ENCODE measurements at regions not wholly inside any gene's neighbourhood (a gene's known extent, or its start where the extent isn't known, plus 50 kb on each side); places are given as distances from the start of the nearest gene placed in this dataset.

DNA sequence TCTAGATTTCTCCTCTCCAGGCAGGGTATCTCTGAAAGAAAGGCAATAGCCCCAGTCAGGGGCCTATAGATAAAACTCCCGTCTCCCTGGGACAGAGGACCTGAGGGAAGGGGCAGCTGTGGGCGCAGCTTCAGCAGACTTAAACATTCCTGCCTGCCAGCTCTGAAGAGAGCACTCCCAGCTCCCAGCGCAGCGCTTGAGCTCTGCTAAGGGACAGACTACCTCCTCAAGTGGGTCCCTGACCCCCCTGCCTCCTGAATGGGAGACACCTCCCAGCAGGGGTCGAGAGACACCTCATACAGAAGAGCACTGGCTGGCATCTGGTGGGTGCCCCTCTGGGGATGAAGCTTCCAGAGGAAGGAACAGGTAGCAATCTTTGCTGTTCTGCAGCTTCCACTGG is 556.9 kb downstream of the EPM2A start:
- TF ChIP-seq L3MBTL2 (conservative IDR thresholded peaks at IDR 0.05): no peak
- TF ChIP-seq ELF4 (IDR thresholded peaks at IDR 0.05): no peak
- TF ChIP-seq HDGF (IDR thresholded peaks at IDR 0.05; ENCODE audit: borderline replicate concordance): no peak
- no peak for TF ChIP-seq CTBP1 (IDR thresholded peaks at IDR 0.05; ENCODE audit: borderline replicate concordance)
- no peak for TF ChIP-seq ZNF384 (IDR thresholded peaks at IDR 0.05)
- no peak for TF ChIP-seq LEF1 (IDR thresholded peaks at IDR 0.05; ENCODE audit: borderline replicate concordance)
- CTCF ChIA-PET: no interaction called here
- DNase-seq (ENCODE audit: extremely low spot score): no peak
- POLR2A ChIA-PET: no interaction called here

DNA sequence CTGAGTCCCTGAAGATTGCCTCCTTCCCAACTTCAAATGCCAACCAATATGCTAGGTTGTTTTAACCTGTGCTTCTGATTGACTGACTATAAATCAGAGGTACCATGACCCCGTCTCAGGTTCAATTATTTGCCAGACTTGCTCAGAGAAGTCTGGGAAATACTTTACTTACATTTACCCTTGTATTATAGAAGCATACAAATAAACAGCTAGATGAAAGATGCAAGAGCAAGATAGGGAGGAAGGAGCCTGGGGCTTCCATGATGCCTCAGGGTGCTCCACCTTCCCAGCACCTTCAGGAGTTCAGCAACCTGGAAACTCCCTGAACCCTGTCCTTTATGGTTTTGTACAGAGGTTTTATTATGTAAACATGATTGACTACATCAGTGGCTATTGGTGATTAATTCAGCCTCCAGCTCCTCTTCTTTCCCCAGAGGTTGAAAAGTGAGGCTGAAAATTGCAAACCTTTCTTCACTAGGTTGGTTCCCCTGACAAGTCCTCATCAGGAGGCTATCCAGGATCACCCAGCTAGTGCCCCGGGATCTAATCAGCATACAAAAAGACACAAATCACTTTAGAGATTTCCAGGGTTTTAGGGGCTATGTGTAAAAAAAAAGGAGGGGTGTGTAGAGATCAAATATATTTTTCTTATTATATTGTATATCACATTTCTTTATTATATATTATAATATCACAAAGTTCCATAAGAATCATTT is 547.7 kb downstream of the EPM2A start:
- DNase-seq (ENCODE audit: extremely low spot score): no peak
- TF ChIP-seq TARDBP (IDR thresholded peaks at IDR 0.05) (no peak), ZNF384 (IDR thresholded peaks at IDR 0.05) (no peak), SP1 (IDR thresholded peaks at IDR 0.05) (no peak), SUZ12 (IDR thresholded peaks at IDR 0.05) (no peak), L3MBTL2 (conservative IDR thresholded peaks at IDR 0.05) (no peak), FOXK2 (IDR thresholded peaks at IDR 0.05) (no peak)
- TF ChIP-seq, protein P1, sequence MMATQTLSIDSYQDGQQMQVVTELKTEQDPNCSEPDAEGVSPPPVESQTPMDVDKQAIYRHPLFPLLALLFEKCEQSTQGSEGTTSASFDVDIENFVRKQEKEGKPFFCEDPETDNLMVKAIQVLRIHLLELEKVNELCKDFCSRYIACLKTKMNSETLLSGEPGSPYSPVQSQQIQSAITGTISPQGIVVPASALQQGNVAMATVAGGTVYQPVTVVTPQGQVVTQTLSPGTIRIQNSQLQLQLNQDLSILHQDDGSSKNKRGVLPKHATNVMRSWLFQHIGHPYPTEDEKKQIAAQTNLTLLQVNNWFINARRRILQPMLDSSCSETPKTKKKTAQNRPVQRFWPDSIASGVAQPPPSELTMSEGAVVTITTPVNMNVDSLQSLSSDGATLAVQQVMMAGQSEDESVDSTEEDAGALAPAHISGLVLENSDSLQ (IDR thresholded peaks at IDR 0.05): no peak
- ChIA-PET POLR2A (no interaction called here), CTCF (interaction anchor here (0.6 kb wide), 1 partner anchor 16 kb away, joined by 4 read pairs; no protein-coding TSS in a partner anchor)

DNA sequence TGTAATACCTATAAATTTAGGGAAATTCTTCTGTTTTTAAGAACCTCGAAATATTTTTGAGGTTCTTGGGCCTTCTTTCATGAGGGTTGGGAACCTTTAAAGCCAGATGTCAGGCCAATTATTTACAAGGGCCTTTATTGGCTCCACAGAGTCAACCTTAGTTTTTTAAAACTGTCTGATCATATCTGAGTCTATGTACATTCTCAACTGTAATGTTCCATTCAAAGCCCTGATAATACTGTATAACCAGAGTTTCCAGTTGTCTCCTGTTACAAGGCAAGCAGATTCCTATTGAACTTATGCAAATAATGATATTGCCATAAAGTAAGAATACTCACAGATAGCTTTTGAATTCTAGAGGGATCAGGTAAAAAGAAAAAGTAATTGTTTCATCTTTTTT is 545.5 kb downstream of the EPM2A start:
- ChIA-PET POLR2A (no interaction called here), CTCF (no interaction called here)
- TF ChIP-seq ZNF384 (IDR thresholded peaks at IDR 0.05) (no peak), FOXK2 (IDR thresholded peaks at IDR 0.05) (no peak), ARNT (IDR thresholded peaks at IDR 0.05) (no peak), L3MBTL2 (conservative IDR thresholded peaks at IDR 0.05) (no peak), FOXA1 (IDR thresholded peaks at IDR 0.05) (no peak), TARDBP (IDR thresholded peaks at IDR 0.05) (no peak), SUZ12 (IDR thresholded peaks at IDR 0.05) (no peak), HDGF (IDR thresholded peaks at IDR 0.05; ENCODE audit: borderline replicate concordance) (no peak), LEF1 (IDR thresholded peaks at IDR 0.05; ENCODE audit: borderline replicate concordance) (no peak), NFRKB (IDR thresholded peaks at IDR 0.05) (no peak), ELF4 (IDR thresholded peaks at IDR 0.05) (no peak), SP1 (IDR thresholded peaks at IDR 0.05) (no peak), FOXM1 (IDR thresholded peaks at IDR 0.05; ENCODE audit: borderline replicate concordance) (no peak), BHLHE40 (IDR thresholded peaks at IDR 0.05; ENCODE audit: borderline replicate concordance) (no peak), CTBP1 (IDR thresholded peaks at IDR 0.05; ENCODE audit: borderline replicate concordance) (no peak)
- TF ChIP-seq, protein P1 (IDR thresholded peaks at IDR 0.05): no peak
- DNase-seq (ENCODE audit: extremely low spot score): no peak

DNA sequence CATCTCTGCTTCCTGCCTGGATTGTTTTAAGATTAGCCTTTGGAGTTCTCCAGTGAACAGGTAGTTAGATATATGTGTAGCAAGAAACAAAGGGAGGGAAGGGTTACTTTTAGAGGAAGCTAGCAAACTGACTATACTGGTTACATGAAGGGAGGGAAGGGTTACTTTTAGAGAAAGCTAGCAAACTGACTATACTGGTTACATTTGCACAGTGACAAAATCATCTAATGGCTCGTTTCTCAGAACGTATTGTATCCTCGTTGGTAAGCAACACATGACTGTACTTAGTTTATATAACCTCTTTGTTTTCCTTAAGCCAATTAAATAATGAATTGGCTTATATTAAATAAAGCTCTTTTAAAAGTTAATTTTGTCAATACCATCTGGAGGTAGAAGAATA is 540.9 kb downstream of the EPM2A start:
- CTCF ChIA-PET: no interaction called here
- DNase-seq (ENCODE audit: extremely low spot score): no peak
- POLR2A ChIA-PET: no interaction called here
- no peak for TF ChIP-seq SP1 (IDR thresholded peaks at IDR 0.05)
- no peak for TF ChIP-seq L3MBTL2 (conservative IDR thresholded peaks at IDR 0.05)
- TF ChIP-seq, protein P1 (IDR thresholded peaks at IDR 0.05): no peak
- TF ChIP-seq FOXM1 (IDR thresholded peaks at IDR 0.05; ENCODE audit: borderline replicate concordance): no peak
- no peak for TF ChIP-seq ELF4 (IDR thresholded peaks at IDR 0.05)
- no peak for TF ChIP-seq TARDBP (IDR thresholded peaks at IDR 0.05)
- TF ChIP-seq ARNT (IDR thresholded peaks at IDR 0.05): no peak
- TF ChIP-seq FOXA1 (IDR thresholded peaks at IDR 0.05): no peak
- no peak for TF ChIP-seq FOXK2 (IDR thresholded peaks at IDR 0.05)
- TF ChIP-seq BHLHE40 (IDR thresholded peaks at IDR 0.05; ENCODE audit: borderline replicate concordance): no peak
- TF ChIP-seq HDGF (IDR thresholded peaks at IDR 0.05; ENCODE audit: borderline replicate concordance): no peak
- TF ChIP-seq NFRKB (IDR thresholded peaks at IDR 0.05): no peak
- no peak for TF ChIP-seq LEF1 (IDR thresholded peaks at IDR 0.05; ENCODE audit: borderline replicate concordance)
- no peak for TF ChIP-seq SUZ12 (IDR thresholded peaks at IDR 0.05)
- no peak for TF ChIP-seq CTBP1 (IDR thresholded peaks at IDR 0.05; ENCODE audit: borderline replicate concordance)
- TF ChIP-seq ZNF384 (IDR thresholded peaks at IDR 0.05): no peak

DNA sequence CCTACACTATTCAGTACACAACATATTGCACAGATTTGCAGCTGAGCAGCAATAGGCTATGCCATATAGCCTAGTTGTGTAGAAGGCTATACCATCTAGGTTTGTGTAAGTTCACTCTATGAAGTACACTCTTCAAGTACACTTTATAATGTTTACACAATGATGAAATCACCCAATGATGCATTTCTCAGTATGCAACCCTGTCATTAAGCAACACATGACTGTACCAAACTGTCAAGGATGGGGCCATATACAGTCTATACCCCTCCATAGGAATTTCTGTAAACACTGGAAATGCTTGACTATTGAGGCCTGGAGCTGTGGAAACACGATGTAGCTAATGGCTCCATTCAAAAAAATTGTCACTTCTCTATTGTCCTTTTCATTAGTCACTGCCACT is 535.4 kb downstream of the EPM2A start:
- TF ChIP-seq SP1 (IDR thresholded peaks at IDR 0.05) (no peak), TARDBP (IDR thresholded peaks at IDR 0.05) (no peak), FOXM1 (IDR thresholded peaks at IDR 0.05; ENCODE audit: borderline replicate concordance) (no peak), FOXA1 (IDR thresholded peaks at IDR 0.05) (no peak), SUZ12 (IDR thresholded peaks at IDR 0.05) (no peak), HDGF (IDR thresholded peaks at IDR 0.05; ENCODE audit: borderline replicate concordance) (no peak), ZNF384 (IDR thresholded peaks at IDR 0.05) (no peak), ARNT (IDR thresholded peaks at IDR 0.05) (no peak), NFRKB (IDR thresholded peaks at IDR 0.05) (no peak), L3MBTL2 (conservative IDR thresholded peaks at IDR 0.05) (no peak), BHLHE40 (IDR thresholded peaks at IDR 0.05; ENCODE audit: borderline replicate concordance) (no peak), CTBP1 (IDR thresholded peaks at IDR 0.05; ENCODE audit: borderline replicate concordance) (no peak), ELF4 (IDR thresholded peaks at IDR 0.05) (no peak), FOXK2 (IDR thresholded peaks at IDR 0.05) (no peak), LEF1 (IDR thresholded peaks at IDR 0.05; ENCODE audit: borderline replicate concordance) (no peak)
- TF ChIP-seq, protein P1 (IDR thresholded peaks at IDR 0.05): no peak
- ChIA-PET POLR2A (no interaction called here), CTCF (no interaction called here)
- DNase-seq (ENCODE audit: extremely low spot score): no peak
